Type B pancreatic cell (in vitro differentiated cells): ENCODE measurements at regions not wholly inside any gene's neighbourhood (a gene's known extent, or its start where the extent isn't known, plus 50 kb on each side); places are given as distances from the start of the nearest gene placed in this dataset.

Source experiments
- DNase-seq: peaks from one replicate; pipeline ENCODE4 v3.0.0; 2021; ENCODE audit warnings: mixed read lengths; ENCODE audit not compliant: unreplicated experiment; ENCODE audit errors: extremely low spot score
- H3K27ac Mint-ChIP-seq: 2 replicates; pipeline ENCODE4 v1.8.0; 2021; ENCODE audit warnings: mild to moderate bottlenecking, mixed read lengths
- H3K27me3 Mint-ChIP-seq: 2 replicates; pipeline ENCODE4 v1.8.0; 2021; ENCODE audit warnings: mixed read lengths
- H3K36me3 Mint-ChIP-seq: 2 replicates; pipeline ENCODE4 v1.8.0; 2021; ENCODE audit warnings: mixed read lengths
- H3K4me1 Mint-ChIP-seq: one replicate; pipeline ENCODE4 v1.8.0; 2021; ENCODE audit warnings: mixed read lengths; ENCODE audit not compliant: unreplicated experiment
- H3K4me3 Mint-ChIP-seq: 2 replicates; pipeline ENCODE4 v1.8.0; 2021; ENCODE audit warnings: mild to moderate bottlenecking, mixed read lengths
- H3K9me3 Mint-ChIP-seq: 2 replicates; pipeline ENCODE4 v1.8.0; 2021; ENCODE audit warnings: mixed read lengths
- TF ChIP-seq, protein P1 (sequence below): fragments of 200-600 bp; sonication (generic); conservative IDR thresholded peaks from 2 replicates; pipeline ENCODE4 v1.5.0; 2021; ENCODE audit warnings: antibody characterized with exemption, mild to moderate bottlenecking

GRCh38 chr12:28135801-28136439 lies 54.3 kb upstream of the CCDC91 start:
- no peaks in the 10 kb centered on the region for H3K4me1 Mint-ChIP-seq
- H3K4me3 Mint-ChIP-seq = no peak overlapping the region
- no peaks in the 10 kb centered on the region for H3K27me3 Mint-ChIP-seq
- no peak overlapping the region for H3K27ac Mint-ChIP-seq
- no peak for DNase-seq
- H3K9me3 Mint-ChIP-seq = no peaks in the 10 kb centered on the region
- no peaks in the 10 kb centered on the region for H3K36me3 Mint-ChIP-seq
- TF ChIP-seq, protein P1, sequence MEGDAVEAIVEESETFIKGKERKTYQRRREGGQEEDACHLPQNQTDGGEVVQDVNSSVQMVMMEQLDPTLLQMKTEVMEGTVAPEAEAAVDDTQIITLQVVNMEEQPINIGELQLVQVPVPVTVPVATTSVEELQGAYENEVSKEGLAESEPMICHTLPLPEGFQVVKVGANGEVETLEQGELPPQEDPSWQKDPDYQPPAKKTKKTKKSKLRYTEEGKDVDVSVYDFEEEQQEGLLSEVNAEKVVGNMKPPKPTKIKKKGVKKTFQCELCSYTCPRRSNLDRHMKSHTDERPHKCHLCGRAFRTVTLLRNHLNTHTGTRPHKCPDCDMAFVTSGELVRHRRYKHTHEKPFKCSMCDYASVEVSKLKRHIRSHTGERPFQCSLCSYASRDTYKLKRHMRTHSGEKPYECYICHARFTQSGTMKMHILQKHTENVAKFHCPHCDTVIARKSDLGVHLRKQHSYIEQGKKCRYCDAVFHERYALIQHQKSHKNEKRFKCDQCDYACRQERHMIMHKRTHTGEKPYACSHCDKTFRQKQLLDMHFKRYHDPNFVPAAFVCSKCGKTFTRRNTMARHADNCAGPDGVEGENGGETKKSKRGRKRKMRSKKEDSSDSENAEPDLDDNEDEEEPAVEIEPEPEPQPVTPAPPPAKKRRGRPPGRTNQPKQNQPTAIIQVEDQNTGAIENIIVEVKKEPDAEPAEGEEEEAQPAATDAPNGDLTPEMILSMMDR = no peak

DNA sequence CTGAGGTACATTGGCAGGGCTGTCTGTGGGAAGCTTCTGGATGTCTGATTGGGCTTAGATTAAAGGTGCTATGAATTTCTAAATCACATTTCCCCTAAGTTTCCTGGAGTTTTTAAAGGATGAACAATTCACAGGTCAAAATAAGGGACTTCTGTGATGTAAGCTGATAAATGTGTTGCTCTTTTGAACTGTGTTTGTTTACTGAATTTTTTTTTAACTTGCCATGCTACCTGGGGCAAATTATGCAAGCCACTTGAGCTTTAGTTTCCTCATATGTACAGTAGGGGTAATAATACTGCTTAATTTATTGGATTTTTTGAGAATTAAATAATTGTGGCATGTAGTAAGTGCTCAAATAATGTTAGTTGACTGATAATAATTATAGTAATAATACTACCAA lies 52.8 kb upstream of the CCDC91 start:
- Mint-ChIP-seq H3K9me3 (no peaks in the 10 kb centered on the region), H3K27ac (no peak overlapping the region), H3K27me3 (no peaks in the 10 kb centered on the region), H3K4me3 (no peak overlapping the region), H3K4me1 (no peaks in the 10 kb centered on the region), H3K36me3 (no peaks in the 10 kb centered on the region)
- DNase-seq = no peak
- TF ChIP-seq, protein P1 = no peak

DNA sequence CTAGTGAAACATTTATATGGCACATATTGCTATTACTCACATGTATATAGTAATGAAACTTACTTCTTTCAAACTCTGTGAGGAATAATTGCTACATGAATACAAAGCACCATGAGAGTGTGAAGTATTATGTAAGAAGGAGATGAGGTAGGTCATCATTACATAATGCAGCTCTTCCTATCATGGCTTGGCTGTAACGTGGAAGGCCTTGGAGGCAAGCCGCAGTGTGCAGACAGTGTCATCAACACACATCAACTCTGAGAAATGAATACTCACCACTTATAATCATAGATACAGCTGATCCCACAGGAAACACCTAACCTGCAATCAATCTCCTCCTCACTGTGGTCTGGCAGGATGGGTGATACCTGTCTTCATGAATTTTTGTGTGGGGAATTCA lies 49.9 kb upstream of the CCDC91 start:
- no peak for DNase-seq
- no peaks in the 10 kb centered on the region for H3K27me3 Mint-ChIP-seq
- no peak overlapping the region for H3K27ac Mint-ChIP-seq
- no peaks in the 10 kb centered on the region for H3K36me3 Mint-ChIP-seq
- TF ChIP-seq, protein P1 = no peak
- no peaks in the 10 kb centered on the region for H3K4me1 Mint-ChIP-seq
- no peak overlapping the region for H3K4me3 Mint-ChIP-seq
- no peaks in the 10 kb centered on the region for H3K9me3 Mint-ChIP-seq
